Body of pancreas (tissue), 4 donors: ENCODE measurements at regions not wholly inside any gene's neighbourhood (a gene's known extent, or its start where the extent isn't known, plus 50 kb on each side); places are given as distances from the start of the nearest gene placed in this dataset.

Experiments
- ATAC-seq: fragments of 150-250 bp; one replicate; pipeline ENCODE4 v1.9.1; 2016
- DNase-seq, 4 donors: peaks; one replicate each; pipeline ENCODE4 v3.0.0-alpha.2; 2019
- H3K27ac ChIP-seq, 4 donors: fragments of 200-600 bp; sonication (generic); 1 replicate in 3 of 4; 2 replicates in 1 of 4; pipeline versions ENCODE4 v1.5.1 to v1.6.1; 2016 to 2019; ENCODE audit warnings: mild to moderate bottlenecking in 1 of 4, mixed read lengths in 1 of 4, moderate library complexity in 1 of 4
- H3K27me3 ChIP-seq, 2 donors: fragments of 200-600 bp; sonication (generic); one replicate each; pipeline ENCODE4 v1.6.0; 2016; ENCODE audit warnings: mild to moderate bottlenecking in 1 of 2
- H3K36me3 ChIP-seq, 2 donors: fragments of 200-600 bp; sonication (generic); replicated peaks in 1 of 2; 2 replicates each; pipeline ENCODE4 v1.5.1; 2016; ENCODE audit warnings: low read depth in 2 of 2; ENCODE audit not compliant: insufficient read depth in 1 of 2
- H3K4me1 ChIP-seq: fragments of 200-600 bp; sonication (generic); one replicate; pipeline ENCODE4 v1.6.0; 2016
- H3K4me3 ChIP-seq, 2 donors: fragments of 200-600 bp; sonication (generic); 1 replicate in 1 of 2; 2 replicates in 1 of 2; pipeline ENCODE4 v1.5.1; 2016 to 2019
- H3K9me3 ChIP-seq, 3 donors: fragments of 200-600 bp; sonication (generic); 1 replicate in 2 of 3; 2 replicates in 1 of 3; pipeline ENCODE4 v1.5.1; 2016
- POLR2A ChIP-seq, 3 donors: fragments of 450-650 bp; IDR thresholded peaks; one replicate each; pipeline ENCODE4 v1.6.1; 2016; ENCODE audit warnings: antibody characterized with exemption in 3 of 3, mild to moderate bottlenecking in 2 of 3
- WGBS, 2 donors: methylation state at CpG; one replicate each; pipeline ENCODE4 v1.1.5; 2017; 5-methylcytosine and 5-hydroxymethylcytosine counted together
- intact Hi-C: fragments of 100-400 bp; cut with DNase I; formaldehyde crosslinking; loops from one replicate; pipeline ENCODE4 v1.15.1; 2023
- TF ChIP-seq, protein P1 (sequence below), 7 experiments: fragments of 450-650 bp in 4 of 7; fragments of 200-600 bp in 3 of 7; sonication (generic) in 3 of 7; IDR thresholded peaks; one replicate each; pipeline ENCODE4 v1.5.1; 2016 to 2019; ENCODE audit warnings: antibody characterized with exemption in 7 of 7

DNA sequence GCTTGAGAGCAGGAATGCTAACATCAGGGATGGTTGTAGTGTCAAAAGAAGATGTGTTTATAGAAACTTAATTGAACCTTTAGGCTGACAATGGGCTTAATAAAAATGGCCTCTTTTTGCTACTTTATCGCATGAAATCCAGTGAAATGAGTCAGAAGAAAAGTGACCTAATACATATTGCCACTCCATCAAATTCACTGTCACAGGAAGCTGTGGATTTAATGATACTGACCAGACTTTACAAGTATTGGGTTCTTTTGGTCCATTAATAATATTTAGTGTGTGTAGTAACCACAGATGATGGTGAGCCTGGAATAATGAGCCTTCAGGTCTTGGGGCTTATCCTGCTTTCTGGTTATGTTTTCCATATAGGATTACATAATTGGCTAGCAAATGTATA is 231.8 kb upstream of the GMDS start:
- no peak for DNase-seq
- Histone ChIP-seq H3K4me1 (no peaks in the 10 kb centered on the region), H3K4me3 (no peak overlapping the region), H3K27me3 (no peaks in the 10 kb centered on the region), H3K27ac (no peak overlapping the region), H3K36me3 (no peaks in the 10 kb centered on the region), H3K9me3 (no peaks in the 10 kb centered on the region)
- ATAC-seq: no peak
- WGBS, 2 donors: 86 to 90% methylated on average over 1 of the region's 1 CpG
- intact Hi-C loops: no loop called here
- no peak for TF ChIP-seq POLR2A (IDR thresholded peaks at IDR 0.05)
- TF ChIP-seq, protein P1, sequence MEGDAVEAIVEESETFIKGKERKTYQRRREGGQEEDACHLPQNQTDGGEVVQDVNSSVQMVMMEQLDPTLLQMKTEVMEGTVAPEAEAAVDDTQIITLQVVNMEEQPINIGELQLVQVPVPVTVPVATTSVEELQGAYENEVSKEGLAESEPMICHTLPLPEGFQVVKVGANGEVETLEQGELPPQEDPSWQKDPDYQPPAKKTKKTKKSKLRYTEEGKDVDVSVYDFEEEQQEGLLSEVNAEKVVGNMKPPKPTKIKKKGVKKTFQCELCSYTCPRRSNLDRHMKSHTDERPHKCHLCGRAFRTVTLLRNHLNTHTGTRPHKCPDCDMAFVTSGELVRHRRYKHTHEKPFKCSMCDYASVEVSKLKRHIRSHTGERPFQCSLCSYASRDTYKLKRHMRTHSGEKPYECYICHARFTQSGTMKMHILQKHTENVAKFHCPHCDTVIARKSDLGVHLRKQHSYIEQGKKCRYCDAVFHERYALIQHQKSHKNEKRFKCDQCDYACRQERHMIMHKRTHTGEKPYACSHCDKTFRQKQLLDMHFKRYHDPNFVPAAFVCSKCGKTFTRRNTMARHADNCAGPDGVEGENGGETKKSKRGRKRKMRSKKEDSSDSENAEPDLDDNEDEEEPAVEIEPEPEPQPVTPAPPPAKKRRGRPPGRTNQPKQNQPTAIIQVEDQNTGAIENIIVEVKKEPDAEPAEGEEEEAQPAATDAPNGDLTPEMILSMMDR (IDR thresholded peaks at IDR 0.05): no peak

- intact Hi-C loops: no loop called here
- ATAC-seq: no peak
- TF ChIP-seq, protein P1 (IDR thresholded peaks at IDR 0.05): no peak
- no peak for TF ChIP-seq POLR2A (IDR thresholded peaks at IDR 0.05)
Measured at GRCh38 chr6:2476376-2476775, 231.0 kb upstream of the GMDS start.

GRCh38 chr6:2471472-2471871 is 226.1 kb upstream of the GMDS start:
- no peaks in the 10 kb centered on the region for H3K9me3 ChIP-seq
- intact Hi-C loops: no loop called here
- WGBS, 2 donors: 81 to 82% methylated on average over 9 of the region's 9 CpGs
- H3K27ac ChIP-seq: no peak overlapping the region
- no peaks in the 10 kb centered on the region for H3K36me3 ChIP-seq
- H3K4me3 ChIP-seq: no peak overlapping the region
- no peaks in the 10 kb centered on the region for H3K4me1 ChIP-seq
- TF ChIP-seq POLR2A (IDR thresholded peaks at IDR 0.05): no peak
- TF ChIP-seq, protein P1 (IDR thresholded peaks at IDR 0.05): no peak
- DNase-seq (no peak), ATAC-seq (no peak)
- no peaks in the 10 kb centered on the region for H3K27me3 ChIP-seq

More at GRCh38 chr6:2476376-2476775, 231.0 kb upstream of the GMDS start:
- no peak for DNase-seq
- Histone ChIP-seq H3K27me3 (no peaks in the 10 kb centered on the region), H3K9me3 (no peaks in the 10 kb centered on the region), H3K4me1 (no peaks in the 10 kb centered on the region), H3K27ac (no peak overlapping the region), H3K4me3 (no peak overlapping the region), H3K36me3 (no peaks in the 10 kb centered on the region)
- 59 to 83% methylated on average over 4 of the region's 4 CpGs for WGBS, 2 donors

DNA sequence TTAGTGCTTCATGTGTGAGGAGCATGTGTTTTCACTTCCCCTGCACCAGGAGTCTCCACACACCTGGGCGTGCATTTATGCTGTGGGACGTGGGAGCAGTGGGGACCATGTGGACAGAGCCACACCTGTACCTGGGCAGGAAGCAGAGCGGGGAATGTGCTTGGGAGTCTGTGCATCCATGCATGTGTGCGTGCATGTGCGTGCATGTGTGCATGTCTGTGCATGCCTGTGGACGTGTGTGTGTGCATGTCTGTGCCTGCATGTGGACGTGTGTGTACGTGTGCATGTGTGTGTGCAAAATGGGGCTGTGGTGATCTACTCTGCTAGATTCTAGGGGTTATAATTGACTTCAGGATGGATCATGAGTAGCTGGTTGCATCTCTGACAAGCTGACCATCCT is 224.0 kb upstream of the GMDS start:
- Histone ChIP-seq H3K36me3 (no peaks in the 10 kb centered on the region), H3K9me3 (no peaks in the 10 kb centered on the region), H3K27ac (no peak overlapping the region), H3K4me3 (no peak overlapping the region), H3K4me1 (no peaks in the 10 kb centered on the region), H3K27me3 (no peaks in the 10 kb centered on the region)
- ATAC-seq (no peak), DNase-seq (no peak)
- 86 to 95% methylated on average over 8 of the region's 8 CpGs for WGBS, 2 donors
- TF ChIP-seq, protein P1 (IDR thresholded peaks at IDR 0.05): no peak
- TF ChIP-seq POLR2A (IDR thresholded peaks at IDR 0.05): no peak
- intact Hi-C loops: no loop called here

DNA sequence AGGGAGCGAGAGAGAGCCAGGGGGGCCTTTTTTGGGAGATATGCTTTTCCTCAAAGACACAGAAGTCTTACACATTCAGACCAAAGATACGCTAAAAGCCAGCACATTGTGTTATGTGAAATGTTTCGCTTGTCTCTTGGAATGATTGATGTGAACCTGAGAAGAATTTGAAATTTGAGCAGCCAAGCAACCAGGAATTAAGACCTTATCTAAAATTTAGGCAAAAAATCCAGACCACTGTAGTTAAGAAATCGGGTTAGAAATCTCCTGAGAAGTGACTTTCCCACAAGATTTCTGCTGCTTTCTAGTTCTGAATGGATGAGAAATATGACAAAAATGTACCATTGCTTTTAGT is 223.2 kb upstream of the GMDS start:
- intact Hi-C loops: no loop called here
- whole genome bisulfite sequencing, 2 donors: 55 to 71% methylated on average over 4 of the region's 4 CpGs
- Histone ChIP-seq H3K4me1 (no peaks in the 10 kb centered on the region), H3K27me3 (no peaks in the 10 kb centered on the region), H3K36me3 (no peaks in the 10 kb centered on the region), H3K27ac (no peak overlapping the region), H3K4me3 (no peak overlapping the region), H3K9me3 (no peaks in the 10 kb centered on the region)
- TF ChIP-seq, protein P1 (IDR thresholded peaks at IDR 0.05): no peak
- no peak for TF ChIP-seq POLR2A (IDR thresholded peaks at IDR 0.05)
- ATAC-seq (no peak), DNase-seq (no peak)
